T-cell (primary cell): ENCODE measurements at regions not wholly inside any gene's neighbourhood (a gene's known extent, or its start where the extent isn't known, plus 50 kb on each side); places are given as distances from the start of the nearest gene placed in this dataset.

Experiments
- ATAC-seq, 4 experiments: fragments of 200-7000 bp in 3 of 4; fragments of 150-1000 bp in 1 of 4; cut with Tn5 transposase; replicated peaks in 1 of 4; 1 replicate in 3 of 4; 2 replicates in 1 of 4; pipeline ENCODE4 v1.10.0; 2021; ENCODE audit warnings: moderate library complexity in 3 of 4, mild to moderate bottlenecking in 2 of 4, moderate number of reproducible peaks in 1 of 4
- CTCF ChIA-PET, 2 donors: fragments of 300-600 bp; sonication (Branson Sonifier 250); formaldehyde crosslinking; loops; one replicate each; lab custom pipeline; 2022; ENCODE audit warnings: antibody characterized with exemption in 2 of 2; lab: Charles Lee
- POLR2A ChIA-PET, 2 donors: fragments of 300-600 bp; sonication (Branson Sonifier 250); formaldehyde crosslinking; loops; one replicate each; lab custom pipeline; 2022; ENCODE audit warnings: antibody characterized with exemption in 2 of 2; lab: Charles Lee
- DNase-seq, 35 experiments: peaks; one replicate each; pipeline versions ENCODE4 v3.0.0 to v3.0.0-alpha.2; 2013 to 2023
- H3K27ac ChIP-seq: one replicate; pipeline ENCODE4 v1.5.1; 2013; ENCODE audit warnings: low read length
- H3K27me3 ChIP-seq, 2 experiments: replicated peaks in 1 of 2; 1 replicate in 1 of 2; 2 replicates in 1 of 2; pipeline versions ENCODE4 v1.6.1 to v1.7.0; 2013; ENCODE audit warnings: low read length in 1 of 2, mixed read lengths in 1 of 2; ENCODE audit not compliant: control insufficient read depth in 2 of 2, insufficient read depth in 2 of 2; ENCODE audit errors: extremely low read depth in 1 of 2
- H3K36me3 ChIP-seq, 2 donors: 1 replicate in 1 of 2; 2 replicates in 1 of 2; pipeline versions ENCODE4 v1.6.1 to v1.7.0; 2013; ENCODE audit warnings: low read length in 1 of 2; ENCODE audit not compliant: control insufficient read depth in 2 of 2, insufficient read depth in 1 of 2; ENCODE audit errors: extremely low read depth in 1 of 2
- H3K4me1 ChIP-seq, 2 experiments: 1 replicate in 1 of 2; 2 replicates in 1 of 2; pipeline versions ENCODE4 v1.6.1 to v1.7.0; 2013; ENCODE audit warnings: low read length in 2 of 2, mixed read lengths in 1 of 2; ENCODE audit not compliant: insufficient read depth in 2 of 2, control insufficient read depth in 1 of 2; ENCODE audit errors: extremely low read depth in 1 of 2
- H3K4me3 ChIP-seq, 2 donors: 1 replicate in 1 of 2; 2 replicates in 1 of 2; pipeline versions ENCODE4 v1.5.1 to v1.7.0; 2013; ENCODE audit warnings: mild to moderate bottlenecking in 2 of 2, low read length in 1 of 2, moderate library complexity in 1 of 2; ENCODE audit not compliant: control insufficient read depth in 1 of 2; ENCODE audit errors: extremely low read depth in 1 of 2
- H3K9me3 ChIP-seq: 2 replicates; pipeline ENCODE4 v1.7.0; 2013
- H3K27ac Mint-ChIP-seq, 2 donors: one replicate each; pipeline ENCODE4 v1.8.0; 2020 to 2021; ENCODE audit warnings: mild to moderate bottlenecking in 2 of 2, mixed read lengths in 2 of 2
- H3K27me3 Mint-ChIP-seq, 2 donors: one replicate each; pipeline ENCODE4 v1.8.0; 2021 to 2022; ENCODE audit warnings: mixed read lengths in 2 of 2
- H3K36me3 Mint-ChIP-seq: one replicate; pipeline ENCODE4 v1.8.0; 2021; ENCODE audit warnings: mixed read lengths
- H3K4me1 Mint-ChIP-seq, 3 donors: one replicate each; pipeline ENCODE4 v1.8.0; 2020 to 2022; ENCODE audit warnings: mixed read lengths in 3 of 3, mild to moderate bottlenecking in 1 of 3
- H3K4me3 Mint-ChIP-seq, 3 donors: one replicate each; pipeline ENCODE4 v1.8.0; 2020 to 2022; ENCODE audit warnings: mild to moderate bottlenecking in 3 of 3, mixed read lengths in 3 of 3, moderate library complexity in 3 of 3
- H3K9me3 Mint-ChIP-seq, 3 donors: one replicate each; pipeline ENCODE4 v1.8.0; 2020 to 2022; ENCODE audit warnings: mixed read lengths in 3 of 3
- WGBS: methylation state at CpG from one replicate; pipeline ENCODE4 v1.1.5; 2013; ENCODE audit warnings: missing lambda C conversion rate; ENCODE audit not compliant: insufficient coverage; 5-methylcytosine and 5-hydroxymethylcytosine counted together

DNA sequence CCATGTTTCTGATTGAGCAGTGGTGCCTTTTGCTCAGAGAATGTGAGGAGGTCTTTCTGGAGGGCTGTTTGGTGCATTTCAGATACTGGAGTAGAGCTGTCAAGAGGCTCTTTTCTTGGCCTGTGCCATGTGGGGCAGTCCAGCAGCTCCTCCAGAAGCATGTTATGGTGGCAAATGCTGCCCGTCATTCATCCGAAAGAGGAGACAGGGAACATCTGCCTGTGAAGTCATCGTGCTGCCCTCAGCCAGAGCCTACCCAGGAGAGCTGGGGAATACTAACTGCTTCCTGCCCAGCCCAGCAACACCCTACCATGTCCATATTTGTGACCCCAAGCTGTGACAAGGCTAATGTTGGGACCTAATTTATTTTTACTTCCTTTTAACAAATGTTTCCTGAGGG, 82.2 kb upstream of the SLC6A6 start:
- 90% methylated on average over 3 of the region's 3 CpGs for WGBS
- H3K9me3 Mint-ChIP-seq: peaks cover 0 to 6% (median 5%) of the 10 kb centered on the region in 3 donors
- DNase-seq (no peak), ATAC-seq (no peak)
- Histone ChIP-seq H3K4me3 (no peak overlapping the region), H3K9me3 (no peaks in the 10 kb centered on the region), H3K27ac (no peak overlapping the region), H3K4me1 (no peaks in the 10 kb centered on the region), H3K27me3 (peaks cover 0 to 18% of the 10 kb centered on the region in 2 experiments), H3K36me3 (no peaks in the 10 kb centered on the region)
- peaks cover 0 to 6% of the 10 kb centered on the region in 2 donors for H3K27me3 Mint-ChIP-seq
- H3K27ac Mint-ChIP-seq: no peak overlapping the region
- H3K4me3 Mint-ChIP-seq: no peak overlapping the region
- no peaks in the 10 kb centered on the region for H3K4me1 Mint-ChIP-seq
- ChIA-PET POLR2A (no interaction called here), CTCF (no interaction called here)
- H3K36me3 Mint-ChIP-seq: no peaks in the 10 kb centered on the region

DNA sequence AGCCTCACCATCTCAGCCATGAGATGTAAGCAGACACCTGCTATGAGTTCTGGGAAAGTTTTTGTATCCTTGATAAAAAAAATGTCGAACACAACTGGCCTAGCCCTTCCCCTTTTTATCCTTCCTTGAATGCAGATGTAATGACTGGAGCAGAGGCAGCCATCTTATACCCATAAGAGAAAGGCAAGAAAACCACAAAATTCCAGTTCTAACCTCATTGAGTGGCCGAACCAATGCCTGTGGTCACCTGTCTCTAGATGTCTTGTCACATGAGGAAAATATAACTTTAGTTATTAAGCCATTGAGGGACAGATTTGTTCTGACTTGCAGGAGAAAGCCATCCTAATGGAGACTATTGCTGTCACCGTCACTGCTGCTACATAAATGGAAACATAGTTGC, 80.4 kb upstream of the SLC6A6 start:
- H3K9me3 ChIP-seq: no peaks in the 10 kb centered on the region
- ATAC-seq (no peak), DNase-seq (no peak)
- H3K36me3 Mint-ChIP-seq: no peaks in the 10 kb centered on the region
- no peak overlapping the region for H3K4me3 ChIP-seq
- no peaks in the 10 kb centered on the region for H3K4me1 ChIP-seq
- ChIA-PET CTCF (no interaction called here), POLR2A (no interaction called here)
- no peak overlapping the region for H3K27ac Mint-ChIP-seq
- H3K4me1 Mint-ChIP-seq: no peaks in the 10 kb centered on the region
- peaks cover 0 to 18% of the 10 kb centered on the region in 2 experiments for H3K27me3 ChIP-seq
- peaks cover 0 to 3% of the 10 kb centered on the region in 2 donors for H3K27me3 Mint-ChIP-seq
- WGBS: 100% methylated on average over 2 of the region's 3 CpGs
- no peaks in the 10 kb centered on the region for H3K36me3 ChIP-seq
- no peak overlapping the region for H3K27ac ChIP-seq
- H3K4me3 Mint-ChIP-seq: no peak overlapping the region
- H3K9me3 Mint-ChIP-seq: peaks cover 0 to 6% (median 5%) of the 10 kb centered on the region in 3 donors

DNA sequence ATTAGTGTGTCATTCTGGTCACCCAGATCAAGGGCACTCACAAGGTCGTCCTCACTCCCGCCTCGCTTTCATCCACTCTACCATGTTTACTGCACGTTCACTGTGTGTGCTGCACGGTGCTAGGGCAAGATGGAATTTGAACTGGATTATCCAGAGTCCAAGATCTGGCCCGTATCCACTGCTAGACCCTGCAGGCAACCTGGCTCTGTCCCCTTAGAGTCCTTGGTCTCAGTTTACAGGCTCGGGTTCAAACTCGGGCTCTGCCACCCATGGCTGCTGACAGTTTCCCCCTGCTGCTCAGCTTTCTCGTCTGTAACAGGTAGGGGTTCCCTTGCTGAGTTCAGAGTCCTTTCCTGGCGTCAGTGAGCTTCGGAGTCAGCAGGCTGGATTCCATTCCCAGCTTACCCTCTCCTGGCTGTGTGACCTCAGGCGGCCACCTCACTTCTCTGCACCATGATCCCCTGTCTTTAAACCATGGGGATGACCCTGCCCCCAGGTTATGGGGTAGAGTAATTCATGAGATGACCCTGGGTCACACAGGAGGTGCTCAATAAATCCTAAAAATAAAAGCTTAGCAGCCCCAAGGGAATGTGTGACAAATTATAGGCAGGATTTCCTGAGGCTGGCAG, 79.6 kb upstream of the SLC6A6 start:
- Mint-ChIP-seq H3K27me3 (peaks cover 0 to 2% of the 10 kb centered on the region in 2 donors), H3K4me3 (no peak overlapping the region), H3K36me3 (no peaks in the 10 kb centered on the region), H3K9me3 (peaks cover 0 to 6% (median 5%) of the 10 kb centered on the region in 3 donors), H3K27ac (no peak overlapping the region), H3K4me1 (no peaks in the 10 kb centered on the region)
- H3K27ac ChIP-seq: no peak overlapping the region
- no peaks in the 10 kb centered on the region for H3K36me3 ChIP-seq
- no peak for DNase-seq
- ChIA-PET POLR2A (interaction anchor here in 1 of 2 donors (0.6 kb wide), 1 partner anchor 128 kb away, joined by 4 read pairs; no protein-coding TSS in a partner anchor), CTCF (interaction anchor here in 1 of 2 donors (0.6 kb wide), 1 partner anchor 80 kb away, joined by 3 read pairs; the partner anchor contains the start of gene SLC6A6)
- peaks cover 0 to 14% of the 10 kb centered on the region in 2 experiments for H3K27me3 ChIP-seq
- no peaks in the 10 kb centered on the region for H3K4me1 ChIP-seq
- no peaks in the 10 kb centered on the region for H3K9me3 ChIP-seq
- 77% methylated on average over 9 of the region's 12 CpGs for WGBS
- H3K4me3 ChIP-seq: no peak overlapping the region
- no peak for ATAC-seq

DNA sequence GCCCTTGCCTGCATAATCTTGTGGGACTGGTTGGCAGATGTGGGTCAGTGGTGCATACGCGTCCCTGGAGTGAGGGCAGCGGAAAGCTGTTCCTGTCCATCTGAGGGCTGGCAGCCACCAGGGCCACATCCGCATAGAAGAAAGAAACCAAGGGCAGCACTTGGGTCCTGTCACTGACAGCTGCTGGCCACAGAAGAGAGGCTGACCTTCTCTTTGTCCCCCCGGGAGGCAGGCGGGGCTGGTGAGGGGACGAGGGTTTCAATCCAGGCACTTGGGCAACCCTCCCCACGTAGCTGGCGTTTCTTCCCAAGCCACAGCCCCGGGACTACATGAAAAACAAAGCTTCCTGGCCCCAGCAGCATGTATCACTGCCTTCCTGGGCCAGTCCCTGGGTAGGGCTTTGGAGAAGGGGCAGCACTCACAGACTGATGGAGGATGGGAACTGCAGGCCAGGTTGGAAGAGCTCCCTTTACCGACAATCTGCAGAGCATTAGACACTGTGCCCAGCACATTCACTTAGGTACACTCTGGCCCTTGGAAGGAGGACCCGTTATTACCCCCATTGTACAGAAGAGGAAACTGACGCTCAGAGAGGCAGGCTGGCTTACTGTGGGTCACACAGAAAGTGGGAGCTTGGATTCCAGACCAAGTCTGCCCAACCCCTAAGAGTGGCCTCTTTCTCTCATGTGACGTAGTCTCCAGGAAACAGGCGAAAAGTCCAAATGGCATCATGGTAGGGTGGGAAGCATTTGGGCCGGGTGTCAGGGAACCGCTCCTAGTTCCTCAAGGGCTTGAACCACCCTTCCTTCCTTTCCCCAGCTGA, 78.8 kb upstream of the SLC6A6 start:
- Mint-ChIP-seq H3K4me1 (no peaks in the 10 kb centered on the region), H3K27me3 (peaks cover 0 to 2% of the 10 kb centered on the region in 2 donors), H3K36me3 (no peaks in the 10 kb centered on the region), H3K4me3 (no peak overlapping the region), H3K27ac (no peak overlapping the region), H3K9me3 (peaks cover 0 to 6% (median 5%) of the 10 kb centered on the region in 3 donors)
- DNase-seq: no peak
- no peak overlapping the region for H3K27ac ChIP-seq
- H3K4me3 ChIP-seq: no peak overlapping the region
- WGBS: 95% methylated on average over 10 of the region's 17 CpGs
- H3K27me3 ChIP-seq: peaks cover 0 to 10% of the 10 kb centered on the region in 2 experiments
- no peaks in the 10 kb centered on the region for H3K4me1 ChIP-seq
- no peak for ATAC-seq
- ChIA-PET CTCF (interaction anchor here in 1 of 2 donors (0.6 kb wide), 1 partner anchor 79 kb away, joined by 3 read pairs; the partner anchor contains the start of gene SLC6A6), POLR2A (no interaction called here)
- H3K36me3 ChIP-seq: no peaks in the 10 kb centered on the region
- H3K9me3 ChIP-seq: no peaks in the 10 kb centered on the region

GRCh38 chr3:14324224-14324944, 78.0 kb upstream of the SLC6A6 start:
- no peaks in the 10 kb centered on the region for H3K4me1 Mint-ChIP-seq
- peaks cover 0 to 6% (median 5%) of the 10 kb centered on the region in 3 donors for H3K9me3 Mint-ChIP-seq

DNA sequence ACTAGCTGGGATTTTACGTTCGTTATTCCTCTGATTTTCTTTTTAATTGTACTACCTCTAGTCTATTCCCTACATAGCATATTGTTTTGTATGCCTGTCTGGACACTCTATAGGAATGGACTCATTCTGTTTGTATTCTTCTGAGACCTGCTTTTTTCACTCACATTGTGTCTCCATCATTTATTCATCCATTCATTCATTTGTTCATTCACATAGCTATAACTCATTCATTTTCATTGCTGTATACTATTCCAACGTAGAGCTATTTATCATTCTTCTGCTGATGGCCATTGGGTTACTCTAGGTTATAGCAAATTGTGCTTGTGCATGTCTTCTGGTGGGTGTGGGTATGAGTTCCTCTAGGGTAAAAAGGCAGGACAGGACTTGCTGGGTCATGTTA, 74.0 kb upstream of the SLC6A6 start:
- Histone ChIP-seq H3K9me3 (no peaks in the 10 kb centered on the region), H3K36me3 (no peaks in the 10 kb centered on the region), H3K27ac (no peak overlapping the region), H3K27me3 (peaks cover 0 to 10% of the 10 kb centered on the region in 2 experiments), H3K4me3 (no peak overlapping the region), H3K4me1 (no peaks in the 10 kb centered on the region)
- ATAC-seq: no peak
- Mint-ChIP-seq H3K4me1 (no peaks in the 10 kb centered on the region), H3K9me3 (no peaks in the 10 kb centered on the region), H3K27me3 (peaks cover 2 to 4% of the 10 kb centered on the region in 2 donors), H3K36me3 (no peaks in the 10 kb centered on the region), H3K27ac (no peak overlapping the region), H3K4me3 (no peak overlapping the region)
- DNase-seq: no peak
- whole genome bisulfite sequencing: no CpG with 5 or more reads among the region's 3 CpGs
- ChIA-PET CTCF (interaction anchor here in 1 of 2 donors (1.4 kb wide), 1 partner anchor 24 kb away, joined by 3 read pairs; no protein-coding TSS in a partner anchor), POLR2A (no interaction called here)

More at GRCh38 chr3:14324224-14324944, 78.0 kb upstream of the SLC6A6 start:
- Histone ChIP-seq H3K27me3 (peaks cover 0 to 10% of the 10 kb centered on the region in 2 experiments), H3K4me3 (no peak overlapping the region), H3K27ac (no peak overlapping the region), H3K36me3 (no peaks in the 10 kb centered on the region), H3K4me1 (no peaks in the 10 kb centered on the region), H3K9me3 (no peaks in the 10 kb centered on the region)
- H3K36me3 Mint-ChIP-seq: no peaks in the 10 kb centered on the region
- DNase-seq (no peak), ATAC-seq (no peak)
- peak overlapping the region in 1 of 2 donors; percentile 36 for H3K27ac Mint-ChIP-seq
- POLR2A ChIA-PET: no interaction called here
- peaks cover 0 to 2% of the 10 kb centered on the region in 2 donors for H3K27me3 Mint-ChIP-seq
- no peak overlapping the region for H3K4me3 Mint-ChIP-seq
- CTCF ChIA-PET: no interaction called here
- 75% methylated on average over 11 of the region's 13 CpGs for WGBS
